GM21423 (cell line): ENCODE measurements at regions not wholly inside any gene's neighbourhood (a gene's known extent, or its start where the extent isn't known, plus 50 kb on each side); places are given as distances from the start of the nearest gene placed in this dataset.

Source experiments
- ATAC-seq: cut with Tn5 transposase; IDR thresholded peaks from one replicate; pipeline ENCODE4 v1.9.1; 2021; ENCODE audit warnings: mild to moderate bottlenecking, moderate library complexity; ENCODE audit not compliant: unreplicated experiment

- no peak for ATAC-seq
Observed at GRCh38 chr22:22098457-22099193, 116.0 kb upstream of the TOP3B start.

GRCh38 chr22:22097727-22098228 is 115.2 kb upstream of the TOP3B start:
- no peak for ATAC-seq

GRCh38 chr22:22094921-22095320 is 112.3 kb upstream of the TOP3B start:
- no peak for ATAC-seq

DNA sequence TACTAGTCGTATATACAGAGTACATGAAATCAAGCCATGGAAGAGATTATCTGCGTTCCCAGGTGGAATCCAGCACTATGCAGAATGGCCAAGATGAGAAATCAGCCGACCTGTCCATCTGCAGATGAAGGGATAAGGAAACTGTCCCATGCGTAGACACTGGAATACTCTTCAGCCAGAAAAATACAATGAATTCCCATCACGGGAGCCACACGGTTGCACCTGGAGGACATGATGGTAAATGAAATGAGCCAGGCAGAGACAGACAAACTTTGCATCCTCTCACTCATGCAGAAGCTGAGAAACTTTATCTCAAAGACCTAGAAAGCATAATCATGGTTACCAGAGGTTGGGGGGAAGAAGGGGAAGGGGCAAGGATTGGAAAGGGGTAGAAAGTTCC is 111.9 kb upstream of the TOP3B start:
- ATAC-seq: no peak

GRCh38 chr22:22093743-22094142 is 111.2 kb upstream of the TOP3B start:
- ATAC-seq: no peak

- no peak for ATAC-seq
Observed at GRCh38 chr22:22092974-22093373, 110.4 kb upstream of the TOP3B start.

- ATAC-seq: no peak
Observed at GRCh38 chr22:22092101-22092500, 109.5 kb upstream of the TOP3B start.

DNA sequence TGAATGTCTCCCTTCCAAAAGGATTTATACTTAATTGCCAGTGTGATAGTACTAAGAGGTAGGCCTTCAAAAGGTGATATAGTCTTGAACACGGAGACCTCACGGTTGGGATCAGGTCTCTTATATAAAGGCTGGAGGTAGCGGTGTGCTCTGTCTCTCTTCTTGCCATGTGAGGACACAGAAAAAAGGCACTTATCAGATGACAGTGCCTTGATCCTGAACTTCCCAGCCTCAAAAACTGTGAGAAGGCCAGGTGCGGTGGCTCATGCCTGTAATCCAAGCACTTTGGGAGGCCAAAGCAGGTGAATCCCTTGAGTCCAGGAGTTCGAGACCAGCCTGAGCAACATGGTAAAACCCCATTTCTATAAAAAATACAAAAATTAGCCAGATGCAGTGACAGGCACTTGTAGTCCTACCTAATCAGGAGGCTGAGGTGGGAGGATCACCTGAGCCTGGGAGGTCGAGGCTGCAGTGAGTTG is 108.9 kb upstream of the TOP3B start:
- ATAC-seq: no peak

GRCh38 chr22:22090650-22091399 is 108.2 kb upstream of the TOP3B start:
- ATAC-seq: no peak

DNA sequence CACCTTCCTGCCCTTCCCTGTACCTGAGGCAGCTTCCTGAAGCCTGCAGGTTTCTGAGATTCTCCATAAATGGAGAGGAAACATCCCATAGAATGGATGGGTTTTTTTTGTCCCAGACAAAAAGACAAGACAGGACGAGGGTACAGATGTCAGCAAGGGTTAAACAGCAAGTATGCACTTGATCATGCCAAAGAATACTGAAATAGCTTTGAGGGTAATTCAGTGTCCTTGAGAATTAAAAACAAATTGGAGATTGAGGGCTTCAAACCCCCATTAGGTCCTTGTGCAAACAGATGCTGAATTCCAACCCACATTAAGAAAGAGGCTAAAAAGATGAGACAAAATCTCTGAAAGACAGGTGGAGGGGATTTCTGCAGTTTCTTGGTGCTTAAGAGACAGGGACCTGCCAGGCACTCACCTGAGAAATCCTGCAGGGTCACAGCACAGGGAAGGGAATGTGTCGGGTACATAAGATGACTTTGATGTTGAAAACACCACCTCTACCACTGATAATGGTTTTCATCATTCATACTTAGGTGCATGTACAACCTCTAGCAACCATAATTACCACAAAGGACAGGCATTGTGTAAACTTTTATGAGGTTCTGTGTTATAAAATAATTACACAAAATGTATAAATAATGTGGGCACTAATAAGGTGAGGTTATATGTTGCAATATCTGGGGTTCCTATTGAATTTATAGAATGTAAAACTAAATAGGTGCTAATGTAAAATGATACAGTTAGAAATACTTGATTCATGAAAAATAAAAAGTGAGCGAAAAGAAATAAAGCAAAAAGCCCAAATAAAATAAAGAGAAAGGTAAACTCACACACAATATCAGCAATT is 107.1 kb upstream of the TOP3B start:
- ATAC-seq: no peak

- no peak for ATAC-seq
Observed at GRCh38 chr22:22088658-22089458, 106.3 kb upstream of the TOP3B start.

DNA sequence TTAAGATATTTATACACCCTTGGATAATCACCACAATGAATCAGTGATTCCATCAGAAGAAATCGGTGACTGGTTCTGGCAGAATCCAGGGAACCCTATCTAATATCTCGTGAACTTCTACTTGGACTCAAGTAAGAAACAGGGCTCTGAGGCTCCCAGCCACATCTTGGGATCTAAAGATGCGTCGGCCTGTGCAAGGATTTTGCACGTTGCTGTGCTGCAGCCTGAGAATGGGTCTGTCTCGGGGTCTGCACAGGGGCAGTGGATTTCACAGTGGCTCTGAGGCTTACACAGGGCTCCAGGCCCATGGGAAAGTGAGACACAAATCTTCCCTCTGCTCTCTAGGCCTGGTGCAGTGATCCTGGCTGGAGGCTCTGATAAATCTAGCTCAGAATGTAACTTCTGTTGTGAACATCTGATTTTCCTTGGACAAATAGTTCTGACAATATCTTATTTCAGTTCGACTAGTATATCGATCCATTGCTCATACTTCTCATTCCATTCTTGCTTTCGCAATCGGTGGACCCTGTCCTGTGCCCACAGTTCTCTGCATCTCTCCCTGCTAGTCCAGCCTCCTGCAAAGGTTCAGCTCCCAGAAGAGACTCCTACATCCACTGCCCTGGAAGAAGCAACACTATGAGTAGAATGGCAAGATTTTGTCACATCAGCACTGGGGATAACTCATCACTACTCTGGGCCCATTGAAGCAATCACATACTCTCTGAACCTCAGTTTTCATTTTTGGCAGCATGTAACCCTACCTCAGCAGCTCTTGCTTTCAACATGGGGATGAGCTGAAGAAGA is 105.5 kb upstream of the TOP3B start:
- no peak for ATAC-seq

DNA sequence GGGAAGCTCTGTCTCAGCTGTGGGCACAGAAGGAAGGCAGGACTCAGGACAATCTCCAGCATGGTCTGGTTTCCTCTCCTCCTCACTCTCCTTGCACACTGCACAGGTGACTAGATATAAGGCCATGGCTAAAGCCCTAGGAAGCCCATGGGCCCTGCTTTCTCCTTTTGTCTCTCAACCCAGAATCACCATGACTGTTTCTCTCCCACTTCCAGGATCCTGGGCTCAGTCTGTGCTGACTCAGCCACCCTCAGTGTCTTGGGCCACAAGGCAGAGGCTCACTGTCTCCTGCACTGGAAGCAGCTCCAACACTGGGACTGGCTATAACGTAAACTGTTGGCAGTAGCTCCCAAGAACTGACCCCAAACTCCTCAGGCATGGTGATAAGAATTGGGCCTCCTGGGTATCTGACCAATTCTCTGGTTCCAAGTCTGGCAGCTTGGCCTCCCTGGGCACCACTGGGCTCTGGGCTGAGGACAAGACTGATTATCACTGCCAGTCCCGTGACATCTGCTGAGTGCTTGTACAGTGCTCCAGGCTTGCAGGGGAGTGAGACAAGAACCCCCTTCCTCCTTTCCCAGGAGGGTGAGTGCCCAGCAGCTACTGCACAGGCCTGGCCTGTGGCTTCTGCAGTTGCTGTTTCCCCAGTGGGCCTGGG is 104.0 kb upstream of the TOP3B start:
- no peak for ATAC-seq

DNA sequence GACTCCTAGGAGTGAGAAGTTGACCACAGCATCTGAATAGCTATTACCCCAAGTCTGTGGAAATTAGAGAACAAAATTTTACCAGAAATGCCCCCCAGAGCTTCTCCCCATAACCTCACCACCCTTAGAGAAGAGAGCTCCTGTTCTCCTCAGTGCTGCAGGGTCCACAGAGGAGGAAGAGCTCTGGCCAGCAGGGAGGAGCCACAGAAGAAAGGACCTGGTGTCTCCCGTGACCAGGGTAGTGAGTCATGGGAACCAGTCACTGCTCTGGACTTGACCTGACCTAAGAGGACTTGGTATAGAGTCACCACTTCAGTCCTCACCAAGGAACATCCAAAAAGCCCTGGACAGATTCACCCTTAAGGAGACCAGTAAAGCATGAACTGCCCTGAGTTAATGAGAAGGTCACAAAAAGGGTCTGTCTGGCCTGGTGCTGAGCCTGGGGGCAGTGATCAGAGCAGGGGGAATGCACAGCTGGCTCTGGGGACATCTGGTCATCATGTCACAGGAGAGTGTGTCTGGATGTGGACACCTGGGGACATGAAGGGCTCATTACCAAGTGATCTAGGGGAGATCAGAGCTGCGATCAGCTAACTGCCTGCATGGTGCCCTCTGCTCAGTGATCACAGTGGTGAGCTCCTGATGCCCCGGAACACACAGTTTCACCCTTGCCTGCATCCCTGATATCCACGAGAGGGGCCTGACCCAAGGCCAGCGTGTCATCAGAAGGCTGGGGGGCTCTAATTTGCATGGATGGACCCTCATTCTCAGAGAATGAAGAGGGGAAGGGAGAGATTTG is 103.3 kb upstream of the TOP3B start:
- ATAC-seq: no peak

GRCh38 chr22:22084089-22084711 is 101.6 kb upstream of the TOP3B start:
- no peak for ATAC-seq

DNA sequence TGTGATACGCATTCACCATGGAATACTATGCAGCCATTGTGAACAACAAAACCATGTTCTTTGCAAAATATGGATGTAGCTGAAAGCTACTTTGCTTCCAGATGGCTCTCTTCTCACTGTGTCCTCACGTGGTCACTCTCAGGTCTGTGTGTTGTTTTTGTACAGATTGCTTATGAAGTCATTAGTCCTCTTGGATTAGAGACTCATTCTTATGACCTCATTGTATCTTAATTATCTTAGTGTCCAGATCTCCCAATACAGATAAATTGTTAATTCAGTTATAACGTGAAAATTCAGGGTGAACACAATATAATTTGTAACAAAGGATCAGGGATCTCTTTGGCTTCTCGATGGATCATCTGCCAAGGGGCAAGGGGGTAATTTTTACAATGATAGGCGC is 100.4 kb upstream of the TOP3B start:
- ATAC-seq: no peak

DNA sequence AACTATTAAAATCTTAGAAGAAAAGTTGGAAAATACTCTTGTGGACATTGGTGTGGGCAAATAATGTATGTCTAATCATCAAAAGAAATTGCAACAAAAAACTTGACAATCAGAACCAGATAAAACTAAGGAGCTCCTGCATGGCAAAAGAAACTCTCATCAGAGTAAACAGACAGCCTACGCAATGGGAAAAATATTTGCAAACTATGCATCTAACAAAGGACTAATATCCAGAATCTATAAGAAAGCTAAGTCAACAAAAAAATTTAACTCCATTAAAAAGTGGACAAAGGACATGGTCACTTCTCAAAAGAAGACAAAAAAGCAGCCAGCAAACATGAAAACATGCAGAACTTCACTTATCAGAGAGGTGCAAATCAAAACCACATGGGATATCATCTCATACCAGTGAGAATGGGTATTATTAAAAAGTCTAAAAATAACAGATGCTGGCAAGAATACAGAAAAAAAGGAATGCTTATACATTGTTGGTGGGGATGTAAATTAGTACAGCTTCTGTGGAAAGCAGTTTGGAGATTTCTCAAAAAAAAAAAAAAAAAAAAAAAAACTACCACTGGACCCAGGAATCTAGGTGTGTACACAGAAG is 99.7 kb upstream of the TOP3B start:
- ATAC-seq: no peak
